ENCODE measurements at regions not wholly inside any gene's neighbourhood (a gene's known extent, or its start where the extent isn't known, plus 50 kb on each side); places are given as distances from the start of the nearest gene placed in this dataset.

DNA sequence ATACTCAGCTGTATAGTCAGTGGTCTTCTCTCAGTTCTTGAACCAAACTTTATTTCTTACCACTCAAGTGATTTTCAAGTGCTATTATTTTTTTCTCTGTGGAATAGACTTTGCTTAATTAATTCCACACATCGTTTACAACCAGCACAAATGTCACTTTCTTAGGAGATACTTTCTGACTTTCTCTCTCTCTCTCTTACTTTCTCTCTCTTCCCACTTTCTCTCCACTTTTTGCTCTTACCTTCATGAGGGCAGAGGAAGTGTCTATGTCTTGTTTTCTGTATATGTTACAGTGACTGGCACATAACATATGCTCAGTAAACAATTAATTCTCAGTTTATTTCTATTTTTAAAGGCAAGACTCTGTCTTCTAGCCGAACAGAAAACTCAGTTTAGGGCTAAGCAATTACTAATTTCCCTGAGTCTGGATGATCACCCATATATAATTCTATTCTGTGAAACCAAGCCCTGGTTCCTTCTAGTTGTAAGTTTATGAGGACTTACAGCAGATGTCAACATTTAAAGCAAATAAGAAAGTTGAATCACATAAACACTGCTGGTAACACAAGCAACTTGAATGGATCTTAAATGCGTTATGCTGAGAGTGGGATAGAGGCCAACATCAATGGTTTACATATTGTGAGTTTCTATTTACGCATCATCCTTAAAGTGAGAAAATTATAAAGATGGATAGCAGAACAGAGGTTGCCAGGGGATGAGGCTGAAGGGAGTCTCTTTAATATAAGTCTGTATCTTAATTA is 791.4 kb downstream of the MTRR start:
- DNase-seq = no peak

- DNase-seq = no peak
Measured at GRCh38 chr5:8663374-8663773, 794.4 kb downstream of the MTRR start.

DNA sequence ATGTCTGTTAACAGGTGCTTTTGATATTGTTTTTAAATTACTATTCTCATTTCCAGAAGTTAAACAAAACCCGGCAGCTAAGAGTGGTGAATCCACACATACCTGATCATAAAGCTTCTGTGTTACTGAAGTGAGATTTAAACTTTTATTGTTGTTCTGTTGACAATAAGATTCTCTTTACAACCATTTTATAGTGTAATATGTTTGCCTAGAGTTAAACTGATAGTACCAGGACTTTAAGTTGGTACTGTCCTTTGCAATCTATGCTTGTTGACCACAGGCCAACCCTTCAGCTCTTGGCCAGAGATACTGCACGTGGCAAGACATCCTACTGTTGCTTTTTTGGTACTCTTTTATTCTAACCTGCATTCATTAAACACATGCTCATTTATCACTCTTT is 806.2 kb downstream of the MTRR start:
- DNase-seq = no peak

DNA sequence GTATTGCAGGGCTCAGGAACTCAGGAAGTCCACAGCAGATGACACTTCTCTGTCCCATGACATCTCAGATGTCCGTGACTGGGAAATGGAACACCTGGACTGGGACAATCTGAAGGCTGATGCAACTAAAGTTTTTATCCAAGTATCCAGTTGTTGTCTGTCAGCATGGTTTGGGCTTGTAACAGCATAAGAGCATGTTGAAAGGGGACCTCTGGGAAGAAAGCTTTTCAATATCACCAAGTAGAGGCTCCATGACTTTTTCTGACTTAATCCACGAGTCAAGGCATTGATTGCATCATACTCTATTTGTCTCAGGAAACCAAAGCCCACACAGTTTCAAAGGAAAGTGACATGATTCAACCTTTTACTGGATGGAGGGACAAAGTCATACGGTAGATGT is 807.7 kb downstream of the MTRR start:
- no peak for DNase-seq

DNA sequence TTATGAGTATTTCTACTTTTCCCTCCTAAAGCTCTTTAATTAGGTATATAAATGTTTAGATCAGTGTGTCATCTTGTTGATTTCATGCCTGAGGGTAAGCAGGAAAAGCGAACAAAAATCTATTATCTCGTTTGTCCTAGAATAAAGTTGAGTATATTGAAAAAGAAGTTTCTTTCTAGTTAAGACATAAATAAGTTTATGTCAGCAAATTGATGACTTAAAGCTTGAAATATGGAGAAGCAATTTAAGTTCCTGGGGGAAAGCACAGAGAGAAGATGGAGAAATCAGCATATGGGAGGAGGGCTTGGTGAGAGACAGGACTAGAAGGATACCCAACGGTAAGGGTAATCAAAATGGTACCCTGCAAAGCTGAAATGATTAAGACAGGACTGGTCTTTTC is 813.4 kb downstream of the MTRR start:
- DNase-seq = no peak

DNA sequence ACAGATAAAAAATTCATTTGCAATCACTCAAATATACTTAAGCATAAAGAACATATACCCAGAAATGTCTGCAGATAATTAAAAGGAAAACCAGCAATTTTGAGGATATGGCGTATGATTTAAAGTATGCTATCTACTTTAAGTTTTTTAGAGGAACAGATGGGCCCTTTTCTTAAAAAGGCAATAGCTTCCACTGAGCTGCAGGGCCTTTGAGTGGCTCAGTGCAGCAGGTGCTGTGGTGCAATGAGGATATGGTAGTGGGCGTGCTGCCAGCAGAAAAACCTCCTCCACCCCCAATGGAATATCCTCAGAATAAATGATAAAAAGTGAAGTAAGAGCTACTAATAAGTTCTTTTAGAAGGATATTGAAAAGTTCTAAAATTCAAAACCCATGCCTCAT is 814.5 kb downstream of the MTRR start:
- DNase-seq = no peak

GRCh38 chr5:8685704-8686103 is 816.8 kb downstream of the MTRR start:
- DNase-seq = no peak

- no peak for DNase-seq
Measured at GRCh38 chr5:8686707-8687106, 817.8 kb downstream of the MTRR start.

DNA sequence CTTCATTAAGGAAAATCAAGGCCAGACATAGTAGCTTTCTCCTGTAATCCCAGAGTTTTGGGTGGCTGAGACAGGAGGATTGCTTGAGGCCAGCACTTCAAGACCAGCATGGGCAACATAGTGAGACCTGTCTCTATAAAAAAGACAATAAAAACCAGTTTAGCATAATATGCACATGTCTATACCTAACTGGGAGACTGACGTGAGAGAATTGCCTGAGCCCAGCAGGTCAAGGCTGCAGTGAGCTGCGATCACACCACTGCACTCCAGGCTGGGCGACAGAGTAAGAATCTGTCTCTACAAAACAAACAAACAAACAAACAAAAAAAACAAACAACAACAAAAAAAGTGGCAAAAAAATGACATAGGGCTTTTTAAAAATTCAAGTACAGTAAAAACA is 820.8 kb downstream of the MTRR start:
- DNase-seq = no peak

GRCh38 chr5:8691221-8691620 is 822.3 kb downstream of the MTRR start:
- DNase-seq = no peak

- DNase-seq = no peak
Measured at GRCh38 chr5:8693341-8693844, 824.4 kb downstream of the MTRR start.

GRCh38 chr5:8694545-8694944 is 825.6 kb downstream of the MTRR start:
- no peak for DNase-seq

GRCh38 chr5:8695902-8696845 is 827.2 kb downstream of the MTRR start:
- DNase-seq = no peak

GRCh38 chr5:8700222-8700621 is 831.3 kb downstream of the MTRR start:
- DNase-seq = no peak

DNA sequence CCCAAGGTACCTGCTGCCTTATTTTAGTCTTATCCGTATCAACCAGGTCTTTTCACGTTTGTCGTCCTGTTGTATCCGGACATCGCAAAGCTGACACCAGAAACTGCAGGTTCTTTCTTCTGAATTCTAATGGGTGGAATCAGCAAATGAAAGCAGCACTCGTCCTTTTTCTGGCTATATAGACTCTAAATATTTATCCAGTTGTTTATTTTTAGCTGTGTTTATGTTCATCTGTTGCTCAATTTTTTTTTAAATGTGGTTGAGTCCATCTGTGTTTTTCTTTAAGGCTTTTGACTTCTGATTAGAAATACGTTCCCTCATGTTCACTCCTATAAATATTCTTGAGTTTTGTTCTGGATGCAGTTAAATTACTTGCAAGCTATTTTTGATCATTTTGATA is 831.7 kb downstream of the MTRR start:
- no peak for DNase-seq

DNA sequence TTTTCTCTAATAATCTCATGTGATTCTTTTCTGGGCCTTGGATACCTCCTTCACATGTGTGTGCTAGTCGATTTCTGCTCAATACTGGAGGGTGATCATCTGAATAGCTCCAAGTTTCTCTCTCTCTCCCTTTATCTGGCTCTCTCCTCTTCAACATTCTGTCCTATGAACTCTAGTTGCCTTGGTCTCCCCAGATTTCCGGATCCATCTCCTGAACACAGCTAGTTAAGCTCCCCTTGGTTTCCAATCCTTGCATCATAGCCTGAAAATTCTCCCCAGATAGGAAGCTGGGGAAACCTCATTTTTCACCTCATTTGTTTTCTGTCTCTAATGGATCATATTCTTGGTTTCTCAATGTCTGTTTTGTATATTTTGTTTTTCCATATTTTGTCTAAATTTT is 832.3 kb downstream of the MTRR start:
- no peak for DNase-seq

DNA sequence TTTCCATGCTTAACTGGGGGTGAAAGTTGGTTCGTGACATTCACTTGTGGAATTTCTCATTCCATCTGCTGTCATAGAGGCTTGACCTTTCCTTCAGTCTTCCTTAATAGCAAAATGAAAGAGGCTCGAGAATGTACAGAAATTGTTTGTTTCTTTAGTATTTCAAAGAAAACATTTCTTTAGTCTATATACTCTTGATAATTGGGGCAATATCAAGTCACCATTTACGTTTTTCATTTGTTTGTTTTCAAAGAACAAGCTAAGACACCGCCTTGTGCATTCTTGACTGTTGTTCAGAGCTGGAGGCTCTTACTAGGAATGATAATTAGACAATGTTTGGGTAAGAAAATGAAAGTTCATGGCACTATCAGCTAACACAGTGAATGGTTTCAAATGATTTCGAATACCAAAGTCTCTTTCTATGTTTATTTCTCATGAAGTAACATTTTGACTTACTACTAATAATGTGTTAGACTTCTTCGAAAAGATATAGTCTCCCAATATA is 835.4 kb downstream of the SEMA5A start:
- no peak for DNase-seq

DNA sequence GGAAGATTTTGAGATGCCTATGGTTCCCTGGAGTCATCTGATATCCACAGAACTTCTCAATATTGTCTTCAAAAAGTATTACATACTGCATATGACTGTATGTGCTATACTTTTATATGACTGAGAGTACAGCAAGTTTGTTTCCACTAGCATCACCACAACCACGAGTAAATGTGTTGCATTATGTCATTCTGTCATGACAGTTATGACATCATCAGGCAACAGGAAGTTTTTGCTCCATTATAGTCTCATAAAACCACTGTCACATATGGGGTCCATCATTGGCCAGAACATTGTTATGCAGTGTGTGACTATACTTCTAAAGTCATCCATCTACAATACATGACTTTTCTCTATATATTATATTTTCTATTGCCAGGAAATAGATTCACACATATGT is 831.7 kb downstream of the SEMA5A start:
- DNase-seq = no peak

DNA sequence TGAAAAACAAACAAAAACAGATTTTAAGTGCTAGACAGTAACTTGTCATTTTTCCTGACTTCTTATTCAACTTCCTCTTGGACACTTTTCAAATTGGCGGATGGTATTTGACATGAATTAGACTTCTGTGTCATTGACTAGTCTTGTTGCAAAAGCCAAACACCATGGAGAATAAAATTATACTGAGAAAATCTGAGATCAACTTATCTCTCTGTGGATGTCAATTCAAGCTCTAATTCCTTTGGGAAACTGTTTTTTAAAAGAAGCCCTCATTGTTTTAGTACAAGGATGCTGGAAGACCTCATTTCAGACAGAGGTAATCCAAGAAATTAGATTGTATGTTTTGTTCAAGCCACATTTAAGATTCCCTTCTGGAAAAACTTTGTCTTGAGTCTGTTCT is 831.0 kb downstream of the SEMA5A start:
- DNase-seq = no peak

DNA sequence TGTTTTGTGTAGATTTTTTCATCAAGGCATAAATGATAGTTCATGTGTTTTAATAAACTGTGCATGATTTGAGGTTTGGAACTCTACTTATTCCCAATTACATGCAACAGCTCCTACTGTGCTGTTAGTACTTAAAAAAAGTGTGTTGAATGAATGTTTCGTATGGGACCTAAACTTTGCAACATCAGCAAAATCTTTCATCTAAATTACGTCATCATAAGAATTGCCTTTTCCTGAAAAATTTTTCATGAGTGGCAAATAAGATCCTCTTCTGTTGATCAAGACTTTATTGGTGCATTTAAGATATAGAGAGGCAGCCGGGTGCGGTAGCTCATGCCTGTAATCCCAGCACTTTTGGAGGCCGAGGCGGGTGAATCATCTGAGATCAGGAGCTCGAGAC is 826.1 kb downstream of the SEMA5A start:
- DNase-seq = no peak

GRCh38 chr5:8720506-8720905 is 825.4 kb downstream of the SEMA5A start:
- no peak for DNase-seq

GRCh38 chr5:8721536-8721935 is 824.3 kb downstream of the SEMA5A start:
- DNase-seq = no peak

GRCh38 chr5:8726383-8727036 is 819.4 kb downstream of the SEMA5A start:
- no peak for DNase-seq

Measured in dermis blood vessel endothelial cell (primary cell).